GM23338 (cell line): ENCODE measurements at regions not wholly inside any gene's neighbourhood (a gene's known extent, or its start where the extent isn't known, plus 50 kb on each side); places are given as distances from the start of the nearest gene placed in this dataset.

ENCODE experiments used
- ATAC-seq: fragments of 200-7000 bp; cut with Tn5 transposase; 3 replicates; pipeline ENCODE4 v1.9.1; 2020
- DNase-seq: peaks from one replicate; pipeline ENCODE4 v3.0.0-alpha.2; 2015; ENCODE audit warnings: low spot score
- H2AFZ ChIP-seq: fragments of 200-600 bp; sonication (generic); 2 replicates; pipeline ENCODE4 v1.8.0; 2016; ENCODE audit warnings: antibody characterized with exemption, mild to moderate bottlenecking, moderate library complexity
- H3F3A ChIP-seq: fragments of 200-600 bp; sonication (generic); replicated peaks from 2 replicates; pipeline ENCODE4 v1.8.0; 2017; ENCODE audit warnings: antibody characterized with exemption, mixed run types, low read depth
- H3K27ac ChIP-seq: fragments of 200-600 bp; sonication (generic); 2 replicates; pipeline ENCODE4 v1.6.1; 2016; ENCODE audit warnings: low read depth
- H3K27me3 ChIP-seq: fragments of 200-600 bp; sonication (generic); 2 replicates; pipeline ENCODE4 v1.8.0; 2016; ENCODE audit warnings: mild to moderate bottlenecking, mixed run types, moderate library complexity; ENCODE audit not compliant: insufficient read depth
- H3K36me3 ChIP-seq: fragments of 200-600 bp; sonication (generic); 2 replicates; pipeline ENCODE4 v1.8.0; 2016; ENCODE audit warnings: mild to moderate bottlenecking; ENCODE audit not compliant: insufficient read depth
- H3K4me1 ChIP-seq: fragments of 200-600 bp; sonication (generic); 2 replicates; pipeline ENCODE4 v1.8.0; 2016; ENCODE audit warnings: mild to moderate bottlenecking, moderate library complexity; ENCODE audit not compliant: insufficient read depth
- H3K4me2 ChIP-seq: fragments of 200-600 bp; sonication (generic); 2 replicates; pipeline ENCODE4 v1.7.1; 2017; ENCODE audit warnings: mixed run types
- H3K4me3 ChIP-seq: fragments of 200-600 bp; sonication (generic); 2 replicates; pipeline ENCODE4 v1.6.1; 2016; ENCODE audit warnings: mixed run types
- H3K79me2 ChIP-seq: fragments of 200-600 bp; sonication (generic); replicated peaks from 2 replicates; pipeline ENCODE4 v1.8.0; 2017; ENCODE audit warnings: mild to moderate bottlenecking; ENCODE audit not compliant: insufficient read depth
- H3K9me2 ChIP-seq: fragments of 200-600 bp; sonication (generic); 2 replicates; pipeline ENCODE4 v1.8.0; 2017; ENCODE audit not compliant: insufficient read depth
- H4K20me1 ChIP-seq: fragments of 200-600 bp; sonication (generic); replicated peaks from 2 replicates; pipeline ENCODE4 v1.8.0; 2017; ENCODE audit warnings: mild to moderate bottlenecking; ENCODE audit not compliant: insufficient read depth
- H3K27ac Mint-ChIP-seq: 2 replicates; pipeline ENCODE4 v1.8.0; 2020; ENCODE audit warnings: inconsistent platforms, mild to moderate bottlenecking, moderate library complexity, mixed read lengths
- H3K27me3 Mint-ChIP-seq: 3 replicates; pipeline ENCODE4 v1.8.0; 2022; ENCODE audit warnings: low read depth, mild to moderate bottlenecking, moderate library complexity, mixed read lengths, inconsistent platforms; ENCODE audit not compliant: insufficient read depth, poor library complexity
- H3K36me3 Mint-ChIP-seq: 3 replicates; pipeline ENCODE4 v1.8.0; 2021; ENCODE audit warnings: low read depth, mild to moderate bottlenecking, inconsistent platforms, moderate library complexity, mixed read lengths
- H3K4me1 Mint-ChIP-seq: 3 replicates; pipeline ENCODE4 v1.8.0; 2020; ENCODE audit warnings: mild to moderate bottlenecking, inconsistent platforms, mixed read lengths
- H3K4me3 Mint-ChIP-seq: 3 replicates; pipeline ENCODE4 v1.8.0; 2021; ENCODE audit warnings: moderate library complexity, mild to moderate bottlenecking, inconsistent platforms, mixed read lengths
- H3K9me3 Mint-ChIP-seq: 3 replicates; pipeline ENCODE4 v1.8.0; 2020; ENCODE audit warnings: moderate library complexity, mild to moderate bottlenecking, inconsistent platforms, mixed read lengths
- CREB1 ChIP-seq: fragments of 250-450 bp; sonication (Bioruptor Pico); IDR thresholded peaks from 2 replicates; pipeline ENCODE4 v1.5.0; 2020; ENCODE audit warnings: low read depth, mild to moderate bottlenecking, moderate library complexity
- CTCF ChIP-seq, 2 experiments: fragments of 200-600 bp in 1 of 2; sonication (generic) in 1 of 2; conservative IDR thresholded peaks; 2 replicates each; pipeline versions ENCODE4 v1.5.1 to v1.6.1; 2016 to 2017; ENCODE audit warnings: antibody characterized with exemption in 2 of 2, low read depth in 2 of 2, mild to moderate bottlenecking in 2 of 2, moderate library complexity in 1 of 2
- EZH2 ChIP-seq: fragments of 200-600 bp; sonication (generic); IDR thresholded peaks from one replicate; pipeline ENCODE4 v1.8.0; 2017; ENCODE audit warnings: antibody characterized with exemption, mild to moderate bottlenecking, low read depth; ENCODE audit not compliant: unreplicated experiment
- EZH2phosphoT487 ChIP-seq: fragments of 200-600 bp; sonication (generic); IDR thresholded peaks from one replicate; pipeline ENCODE4 v1.8.1; 2018; ENCODE audit warnings: antibody characterized with exemption; ENCODE audit not compliant: unreplicated experiment
- JUNB ChIP-seq: IDR thresholded peaks from one replicate; pipeline ENCODE4 v1.6.1; 2016; ENCODE audit warnings: antibody characterized with exemption; ENCODE audit not compliant: unreplicated experiment
- NANOG ChIP-seq: IDR thresholded peaks from 2 replicates; pipeline ENCODE4 v1.6.1; 2016; ENCODE audit warnings: antibody characterized with exemption, borderline replicate concordance
- POLR2AphosphoS5 ChIP-seq: IDR thresholded peaks from 2 replicates; pipeline ENCODE4 v1.6.1; 2016; ENCODE audit warnings: antibody characterized with exemption, low read depth
- ZNF114 ChIP-seq: fragments of 250-450 bp; sonication (Bioruptor Pico); IDR thresholded peaks from 2 replicates; pipeline ENCODE4 v1.5.0; 2020; ENCODE audit warnings: mild to moderate bottlenecking, moderate library complexity
- ZNF331 ChIP-seq: fragments of 250-450 bp; sonication (Bioruptor Pico); IDR thresholded peaks from 2 replicates; pipeline ENCODE4 v1.5.0; 2020; ENCODE audit warnings: low read depth, mild to moderate bottlenecking, moderate library complexity
- TF ChIP-seq, protein P1 (sequence below): IDR thresholded peaks from one replicate; pipeline ENCODE4 v1.6.1; 2018; ENCODE audit warnings: antibody characterized with exemption; ENCODE audit not compliant: unreplicated experiment
- TF ChIP-seq, protein P2 (sequence below): IDR thresholded peaks from 2 replicates; pipeline ENCODE4 v1.6.1; 2016; ENCODE audit warnings: antibody characterized with exemption

DNA sequence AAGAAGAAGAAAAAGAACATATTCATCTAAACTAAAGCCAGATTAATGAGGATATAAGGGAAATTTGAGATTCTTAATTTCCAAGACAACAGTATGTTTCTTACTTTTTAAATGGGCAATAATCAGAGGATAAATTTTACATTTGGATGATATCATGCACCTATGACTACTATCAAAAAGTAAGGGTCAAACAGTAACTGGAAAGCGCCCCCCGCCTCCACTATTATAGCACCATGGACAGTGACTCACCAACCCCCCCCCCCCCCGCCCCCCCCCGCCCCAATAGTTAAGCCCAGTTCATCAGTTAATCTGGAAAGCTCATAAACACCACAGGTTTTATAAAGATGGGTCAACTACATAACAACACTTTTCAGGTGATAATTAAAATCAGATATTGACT lies 194.3 kb upstream of the DGKB start:
- TF ChIP-seq EZH2 = no peak
- TF ChIP-seq, protein P1, sequence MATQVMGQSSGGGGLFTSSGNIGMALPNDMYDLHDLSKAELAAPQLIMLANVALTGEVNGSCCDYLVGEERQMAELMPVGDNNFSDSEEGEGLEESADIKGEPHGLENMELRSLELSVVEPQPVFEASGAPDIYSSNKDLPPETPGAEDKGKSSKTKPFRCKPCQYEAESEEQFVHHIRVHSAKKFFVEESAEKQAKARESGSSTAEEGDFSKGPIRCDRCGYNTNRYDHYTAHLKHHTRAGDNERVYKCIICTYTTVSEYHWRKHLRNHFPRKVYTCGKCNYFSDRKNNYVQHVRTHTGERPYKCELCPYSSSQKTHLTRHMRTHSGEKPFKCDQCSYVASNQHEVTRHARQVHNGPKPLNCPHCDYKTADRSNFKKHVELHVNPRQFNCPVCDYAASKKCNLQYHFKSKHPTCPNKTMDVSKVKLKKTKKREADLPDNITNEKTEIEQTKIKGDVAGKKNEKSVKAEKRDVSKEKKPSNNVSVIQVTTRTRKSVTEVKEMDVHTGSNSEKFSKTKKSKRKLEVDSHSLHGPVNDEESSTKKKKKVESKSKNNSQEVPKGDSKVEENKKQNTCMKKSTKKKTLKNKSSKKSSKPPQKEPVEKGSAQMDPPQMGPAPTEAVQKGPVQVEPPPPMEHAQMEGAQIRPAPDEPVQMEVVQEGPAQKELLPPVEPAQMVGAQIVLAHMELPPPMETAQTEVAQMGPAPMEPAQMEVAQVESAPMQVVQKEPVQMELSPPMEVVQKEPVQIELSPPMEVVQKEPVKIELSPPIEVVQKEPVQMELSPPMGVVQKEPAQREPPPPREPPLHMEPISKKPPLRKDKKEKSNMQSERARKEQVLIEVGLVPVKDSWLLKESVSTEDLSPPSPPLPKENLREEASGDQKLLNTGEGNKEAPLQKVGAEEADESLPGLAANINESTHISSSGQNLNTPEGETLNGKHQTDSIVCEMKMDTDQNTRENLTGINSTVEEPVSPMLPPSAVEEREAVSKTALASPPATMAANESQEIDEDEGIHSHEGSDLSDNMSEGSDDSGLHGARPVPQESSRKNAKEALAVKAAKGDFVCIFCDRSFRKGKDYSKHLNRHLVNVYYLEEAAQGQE = no peak
- TF ChIP-seq, protein P2, sequence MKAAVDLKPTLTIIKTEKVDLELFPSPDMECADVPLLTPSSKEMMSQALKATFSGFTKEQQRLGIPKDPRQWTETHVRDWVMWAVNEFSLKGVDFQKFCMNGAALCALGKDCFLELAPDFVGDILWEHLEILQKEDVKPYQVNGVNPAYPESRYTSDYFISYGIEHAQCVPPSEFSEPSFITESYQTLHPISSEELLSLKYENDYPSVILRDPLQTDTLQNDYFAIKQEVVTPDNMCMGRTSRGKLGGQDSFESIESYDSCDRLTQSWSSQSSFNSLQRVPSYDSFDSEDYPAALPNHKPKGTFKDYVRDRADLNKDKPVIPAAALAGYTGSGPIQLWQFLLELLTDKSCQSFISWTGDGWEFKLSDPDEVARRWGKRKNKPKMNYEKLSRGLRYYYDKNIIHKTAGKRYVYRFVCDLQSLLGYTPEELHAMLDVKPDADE = no peak
- TF ChIP-seq ZNF331 (CRISPR knock-in tag) = no peak
- no peak for TF ChIP-seq JUNB
- TF ChIP-seq EZH2phosphoT487 = no peak
- no peaks in the 10 kb centered on the region for H3K36me3 Mint-ChIP-seq
- Histone ChIP-seq H3K4me3 (no peak overlapping the region), H3K4me2 (no peak overlapping the region), H3K27ac (no peak overlapping the region), H3K79me2 (no peaks in the 10 kb centered on the region), H3K4me1 (no peaks in the 10 kb centered on the region), H3K9me2 (no peaks in the 10 kb centered on the region), H2AFZ (no peak overlapping the region), H4K20me1 (no peaks in the 10 kb centered on the region), H3K36me3 (no peaks in the 10 kb centered on the region), H3F3A (no peaks in the 10 kb centered on the region), H3K27me3 (no peaks in the 10 kb centered on the region)
- no peak for ATAC-seq
- DNase-seq = no peak
- H3K27ac Mint-ChIP-seq = no peak overlapping the region
- H3K9me3 Mint-ChIP-seq = no peaks in the 10 kb centered on the region
- H3K27me3 Mint-ChIP-seq = no peaks in the 10 kb centered on the region
- H3K4me3 Mint-ChIP-seq = no peak overlapping the region
- no peaks in the 10 kb centered on the region for H3K4me1 Mint-ChIP-seq

DNA sequence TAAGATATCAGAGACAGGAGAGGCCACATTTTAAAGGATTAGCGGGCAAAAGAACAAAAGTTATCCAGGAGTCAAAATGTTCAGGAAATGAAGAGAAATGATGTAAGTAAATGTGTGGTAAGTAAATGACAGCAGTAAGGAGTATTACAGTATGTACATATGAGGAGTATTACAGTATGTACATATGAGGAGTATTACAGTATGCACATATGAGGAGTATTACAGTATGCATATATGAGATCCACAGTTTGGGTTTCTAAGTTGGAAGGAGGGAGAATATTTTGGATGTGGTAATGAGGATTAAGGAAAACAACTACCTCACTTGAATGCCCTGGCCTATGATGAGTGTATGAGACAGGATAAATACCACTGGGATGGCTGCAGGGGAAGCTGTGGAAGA lies 192.4 kb upstream of the DGKB start:
- Mint-ChIP-seq H3K9me3 (no peaks in the 10 kb centered on the region), H3K27ac (no peak overlapping the region), H3K4me1 (no peaks in the 10 kb centered on the region), H3K4me3 (no peak overlapping the region), H3K36me3 (no peaks in the 10 kb centered on the region), H3K27me3 (no peaks in the 10 kb centered on the region)
- Histone ChIP-seq H3F3A (no peaks in the 10 kb centered on the region), H2AFZ (no peak overlapping the region), H3K27me3 (no peaks in the 10 kb centered on the region), H3K4me2 (no peak overlapping the region), H3K9me2 (no peaks in the 10 kb centered on the region), H3K4me3 (no peak overlapping the region), H3K36me3 (no peaks in the 10 kb centered on the region), H4K20me1 (no peaks in the 10 kb centered on the region), H3K27ac (no peak overlapping the region), H3K4me1 (no peaks in the 10 kb centered on the region), H3K79me2 (no peaks in the 10 kb centered on the region)
- no peak for ATAC-seq
- no peak for TF ChIP-seq NANOG
- TF ChIP-seq ZNF114 (CRISPR knock-in tag) = no peak
- TF ChIP-seq CTCF (conservative IDR thresholded peaks at IDR 0.05; ENCODE audit: low read depth in 2 of 2) = no peak
- no peak for TF ChIP-seq ZNF331 (CRISPR knock-in tag)
- TF ChIP-seq EZH2phosphoT487 = no peak
- TF ChIP-seq JUNB = no peak
- no peak for TF ChIP-seq CREB1 (CRISPR knock-in tag)
- TF ChIP-seq POLR2AphosphoS5 = no peak
- DNase-seq = no peak
